Erythroblast (primary cell): ENCODE measurements at regions not wholly inside any gene's neighbourhood (a gene's known extent, or its start where the extent isn't known, plus 50 kb on each side); places are given as distances from the start of the nearest gene placed in this dataset.
"Not testable (repeated sequence)": the region's sequence is repeated elsewhere in the genome, so short reads cannot be mapped to it uniquely, and the experiment has no call there.

ENCODE experiments used
- DNase-seq, 2 experiments: peaks; one replicate each; lab custom pipeline; 2025; lab: John Stamatoyannopoulos, UW
- GATA1 ChIP-seq: IDR thresholded peaks from 2 replicates; pipeline ENCODE4 v1.6.1; 2011; ENCODE audit warnings: low read depth, mild to moderate bottlenecking, control low read depth, low read length, moderate library complexity
- POLR2A ChIP-seq: IDR thresholded peaks from 2 replicates; pipeline ENCODE4 v1.6.1; 2011; ENCODE audit warnings: mild to moderate bottlenecking, low read length

GRCh38 chr18:43341014-43341413 is 63.7 kb upstream of the SYT4 start:
- no peak for DNase-seq
- TF ChIP-seq POLR2A, result no peak

DNA sequence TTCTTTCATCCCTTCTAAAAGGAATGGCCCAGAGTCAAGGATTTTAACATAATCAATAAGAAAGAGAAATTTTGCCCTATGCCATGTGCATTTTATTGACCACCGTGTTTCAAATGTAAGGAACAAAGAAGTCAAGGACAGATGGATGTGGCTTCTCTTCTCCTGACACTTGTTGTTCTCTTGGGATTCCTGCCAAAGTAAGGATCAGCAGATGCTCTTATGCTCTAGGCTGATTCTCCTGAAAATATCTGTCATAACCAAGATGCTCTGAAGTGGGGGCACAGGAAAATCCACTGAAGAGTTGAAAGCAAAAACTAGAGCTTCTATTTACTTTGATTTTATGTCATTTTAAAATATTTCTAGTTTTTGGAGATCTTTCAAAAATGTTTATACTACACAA is 72.9 kb upstream of the SYT4 start:
- no peak for TF ChIP-seq POLR2A
- TF ChIP-seq GATA1, result no peak
- no peak for DNase-seq

- no peak for DNase-seq
- no peak for TF ChIP-seq POLR2A
- no peak for TF ChIP-seq GATA1
These were observed 87.2 kb upstream of the SYT4 start for GRCh38 chr18:43364535-43364934.

DNA sequence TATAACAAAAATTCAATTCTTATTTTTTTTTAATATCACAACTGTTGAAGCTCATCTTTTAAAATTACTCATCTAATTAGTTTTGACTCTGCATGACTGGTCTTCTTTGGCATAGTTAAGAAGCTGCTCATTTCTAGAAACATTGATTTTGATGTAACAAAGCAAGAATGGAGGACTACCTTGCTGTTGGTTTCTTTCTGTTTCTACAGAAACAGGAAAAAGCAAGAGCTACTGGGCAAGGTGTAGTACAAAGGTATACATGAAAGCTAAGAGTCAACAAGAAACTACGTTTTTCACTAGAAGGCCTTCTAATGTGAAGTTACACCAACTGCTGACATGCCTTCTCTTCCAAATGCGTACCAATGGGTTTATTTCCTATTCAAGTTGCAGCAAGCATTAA is 90.6 kb upstream of the SYT4 start:
- DNase-seq, result no peak
- TF ChIP-seq GATA1 (no peak), POLR2A (no peak)

DNA sequence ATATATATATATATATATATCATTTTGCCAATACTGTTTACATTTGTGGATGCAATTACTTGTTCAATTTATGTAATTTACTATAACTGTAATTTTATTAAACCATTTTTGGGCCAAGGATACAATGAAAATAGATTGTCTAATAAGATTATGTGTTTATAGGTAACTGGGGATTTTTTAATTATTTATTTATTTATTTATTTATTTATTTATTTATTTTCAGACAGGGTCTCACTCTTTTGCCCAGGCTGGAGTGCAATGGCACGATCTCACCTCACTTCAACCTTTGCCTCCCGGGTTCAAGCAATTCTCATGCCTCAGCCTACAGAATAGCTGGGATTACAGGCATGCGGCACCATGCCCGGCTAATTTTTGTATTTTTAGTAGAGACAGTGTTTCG is 92.0 kb upstream of the SYT4 start:
- DNase-seq, result not testable (repeated sequence)

- no peak for TF ChIP-seq GATA1
- no peak for TF ChIP-seq POLR2A
- no peak for DNase-seq
These were observed 95.5 kb upstream of the SYT4 start for GRCh38 chr18:43372773-43373172.

DNA sequence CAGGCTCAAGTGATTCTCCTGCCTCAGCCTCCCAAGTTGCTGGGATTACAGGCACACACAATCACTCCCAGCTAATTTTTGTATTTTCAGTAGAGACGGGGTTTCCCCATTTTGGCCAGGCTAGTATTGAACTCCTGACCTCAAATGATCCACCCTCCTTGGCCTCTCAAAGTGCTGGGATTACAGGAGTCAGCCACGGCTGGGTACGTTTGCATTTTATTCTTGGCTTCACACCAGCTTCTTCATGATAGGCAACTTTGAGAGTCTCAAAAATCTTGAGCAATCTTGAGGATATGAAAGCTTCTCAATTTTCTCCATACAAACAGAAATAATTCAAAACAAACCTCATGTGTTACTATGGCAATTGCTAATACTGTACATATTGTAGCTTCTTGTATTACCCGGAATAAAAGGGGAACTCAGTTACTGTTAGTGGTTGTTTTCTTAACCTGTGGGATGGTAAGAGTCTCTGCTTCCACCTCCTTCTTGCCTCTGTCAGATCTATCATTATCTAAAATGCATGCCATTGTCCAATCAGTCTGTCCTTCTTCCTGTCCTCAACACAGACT is 102.9 kb upstream of the SYT4 start:
- no peak for DNase-seq
- TF ChIP-seq POLR2A, result no peak
- no peak for TF ChIP-seq GATA1

DNA sequence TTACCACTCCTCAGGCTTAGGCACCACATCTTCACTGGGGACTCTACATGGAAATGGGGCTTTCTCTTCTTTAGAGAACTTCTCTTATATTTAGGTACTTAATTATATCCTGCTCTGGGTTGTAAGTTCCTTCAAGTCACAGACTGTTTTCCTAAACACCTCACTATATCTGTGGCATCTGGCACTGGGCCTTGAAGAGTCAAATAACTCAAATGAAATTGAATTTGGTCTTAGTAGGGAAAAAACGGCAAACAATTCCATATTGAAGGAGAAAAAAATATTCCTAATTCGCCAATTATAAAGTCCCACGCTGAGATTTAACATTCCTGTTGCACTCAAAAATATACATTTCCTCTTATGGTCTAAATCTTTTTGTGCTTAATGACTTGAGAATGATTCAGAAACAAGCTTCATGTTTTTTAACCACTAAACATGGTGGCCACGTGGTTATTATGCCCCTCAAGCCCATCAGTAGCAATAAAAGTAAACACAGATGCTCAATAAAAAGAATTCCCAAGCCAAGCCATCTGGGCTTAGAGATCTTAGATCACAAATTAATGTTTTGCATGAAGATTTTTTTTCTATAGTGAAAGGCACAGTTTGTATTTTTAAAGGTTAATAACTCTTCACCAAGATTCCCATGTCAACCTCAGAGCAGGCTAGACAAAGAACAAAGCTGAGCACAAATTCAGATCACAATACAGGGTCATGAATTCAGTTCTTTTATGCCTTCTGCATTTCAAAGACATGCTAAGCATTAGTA is 105.5 kb upstream of the SYT4 start:
- no peak for DNase-seq
- TF ChIP-seq GATA1 (no peak), POLR2A (no peak)

- no peak for DNase-seq
- no peak for TF ChIP-seq GATA1
These were observed 111.9 kb upstream of the SYT4 start for GRCh38 chr18:43389163-43389562.

GRCh38 chr18:43392168-43392567 is 114.9 kb upstream of the SYT4 start:
- no peak for DNase-seq
- TF ChIP-seq GATA1 (no peak), POLR2A (no peak)

- no peak for DNase-seq
- TF ChIP-seq POLR2A (no peak), GATA1 (no peak)
These were observed 115.9 kb upstream of the SYT4 start for GRCh38 chr18:43393174-43393573.

- TF ChIP-seq GATA1, result no peak
- no peak for TF ChIP-seq POLR2A
- DNase-seq, result peak in 1 of 2 experiments; percentile 4
These were observed 119.0 kb upstream of the SYT4 start for GRCh38 chr18:43396266-43396665.

DNA sequence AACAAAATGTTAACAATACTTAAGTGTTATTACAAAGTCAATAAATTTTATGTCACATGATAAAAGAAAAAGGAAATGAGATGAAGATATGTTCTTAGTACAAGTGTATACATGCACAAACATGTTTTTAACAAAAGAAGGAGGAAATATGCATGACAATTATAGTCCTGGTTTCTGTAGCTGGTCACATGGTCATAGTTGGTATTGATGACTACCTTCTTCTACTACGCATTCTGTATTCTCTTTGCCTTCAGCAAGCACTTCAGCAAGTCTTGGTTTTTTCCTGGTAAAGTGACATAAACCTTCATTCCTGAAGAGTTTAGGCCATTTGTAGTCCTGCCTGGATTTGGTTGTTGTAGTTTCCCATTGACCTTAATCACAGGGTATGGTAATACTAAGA is 121.3 kb upstream of the SYT4 start:
- TF ChIP-seq POLR2A, result no peak
- no peak for TF ChIP-seq GATA1
- DNase-seq, result no peak

- no peak for DNase-seq
- TF ChIP-seq GATA1 (no peak), POLR2A (no peak)
These were observed 127.8 kb upstream of the SYT4 start for GRCh38 chr18:43405097-43405496.

- no peak for TF ChIP-seq POLR2A
- TF ChIP-seq GATA1, result no peak
These were observed 136.7 kb upstream of the SYT4 start for GRCh38 chr18:43414006-43414405.

More at GRCh38 chr18:43414006-43414405, 136.7 kb upstream of the SYT4 start:
- no peak for DNase-seq
